ENCODE measurements at regions not wholly inside any gene's neighbourhood (a gene's known extent, or its start where the extent isn't known, plus 50 kb on each side); places are given as distances from the start of the nearest gene placed in this dataset.
"Not testable (repeated sequence)": the region's sequence is repeated elsewhere in the genome, so short reads cannot be mapped to it uniquely, and the experiment has no call there.

- not testable (repeated sequence) for TF ChIP-seq CTCF (conservative IDR thresholded peaks at IDR 0.05; ENCODE audit: low read depth, low read length); EZH2 (IDR thresholded peaks at IDR 0.05; ENCODE audit: low read length, unreplicated experiment)
These were observed 76.9 kb upstream of the TNFSF11 start for GRCh38 chr13:42496926-42497554.
